Peyer's patch (tissue), 4 donors: ENCODE measurements at regions not wholly inside any gene's neighbourhood (a gene's known extent, or its start where the extent isn't known, plus 50 kb on each side); places are given as distances from the start of the nearest gene placed in this dataset.

Source experiments
- DNase-seq, 3 donors: peaks; one replicate each; pipeline ENCODE4 v3.0.0-alpha.2; 2017 to 2019
- H3K27ac ChIP-seq, 4 donors: fragments of 200-600 bp; sonication (generic); one replicate each; pipeline ENCODE4 v1.5.1; 2016 to 2019
- H3K27me3 ChIP-seq, 2 donors: fragments of 200-600 bp; sonication (generic); one replicate each; pipeline ENCODE4 v1.5.1; 2019
- H3K36me3 ChIP-seq, 3 donors: fragments of 200-600 bp; sonication (generic); one replicate each; pipeline ENCODE4 v1.5.1; 2016 to 2019
- H3K4me1 ChIP-seq, 4 donors: fragments of 200-600 bp; sonication (generic); one replicate each; pipeline ENCODE4 v1.5.1; 2016 to 2019
- H3K4me3 ChIP-seq, 4 donors: fragments of 200-600 bp; sonication (generic); 1 replicate in 3 of 4; 2 replicates in 1 of 4; pipeline ENCODE4 v1.5.1; 2016 to 2019; ENCODE audit warnings: mild to moderate bottlenecking in 1 of 4
- H3K9me3 ChIP-seq, 4 donors: fragments of 200-600 bp; sonication (generic); one replicate each; pipeline ENCODE4 v1.5.1; 2016 to 2019; ENCODE audit warnings: mild to moderate bottlenecking in 1 of 4
- POLR2A ChIP-seq, 2 donors: fragments of 450-650 bp; IDR thresholded peaks; one replicate each; pipeline ENCODE4 v1.5.1; 2017; ENCODE audit warnings: antibody characterized with exemption in 2 of 2, mild to moderate bottlenecking in 2 of 2, moderate library complexity in 2 of 2
- TF ChIP-seq, protein P1 (sequence below), 6 experiments: fragments of 450-650 bp in 4 of 6; fragments of 200-600 bp in 2 of 6; sonication (generic) in 1 of 6; IDR thresholded peaks; one replicate each; pipeline ENCODE4 v1.5.1; 2017 to 2019; ENCODE audit warnings: antibody characterized with exemption in 6 of 6, mild to moderate bottlenecking in 3 of 6, moderate library complexity in 1 of 6

GRCh38 chrX:45758319-45758718 is 557.6 kb upstream of the DIPK2B start:
- H3K27me3 ChIP-seq = no peaks in the 10 kb centered on the region
- DNase-seq = peak in 2 of 3 donors; percentile 47 to 70
- H3K27ac ChIP-seq = peak overlapping the region; percentile 62 to 73 (median 68)
- H3K9me3 ChIP-seq = no peaks in the 10 kb centered on the region
- peaks cover 0 to 4% (median 0%) of the 10 kb centered on the region in 4 donors for H3K4me1 ChIP-seq
- H3K4me3 ChIP-seq = no peak overlapping the region
- TF ChIP-seq, protein P1, sequence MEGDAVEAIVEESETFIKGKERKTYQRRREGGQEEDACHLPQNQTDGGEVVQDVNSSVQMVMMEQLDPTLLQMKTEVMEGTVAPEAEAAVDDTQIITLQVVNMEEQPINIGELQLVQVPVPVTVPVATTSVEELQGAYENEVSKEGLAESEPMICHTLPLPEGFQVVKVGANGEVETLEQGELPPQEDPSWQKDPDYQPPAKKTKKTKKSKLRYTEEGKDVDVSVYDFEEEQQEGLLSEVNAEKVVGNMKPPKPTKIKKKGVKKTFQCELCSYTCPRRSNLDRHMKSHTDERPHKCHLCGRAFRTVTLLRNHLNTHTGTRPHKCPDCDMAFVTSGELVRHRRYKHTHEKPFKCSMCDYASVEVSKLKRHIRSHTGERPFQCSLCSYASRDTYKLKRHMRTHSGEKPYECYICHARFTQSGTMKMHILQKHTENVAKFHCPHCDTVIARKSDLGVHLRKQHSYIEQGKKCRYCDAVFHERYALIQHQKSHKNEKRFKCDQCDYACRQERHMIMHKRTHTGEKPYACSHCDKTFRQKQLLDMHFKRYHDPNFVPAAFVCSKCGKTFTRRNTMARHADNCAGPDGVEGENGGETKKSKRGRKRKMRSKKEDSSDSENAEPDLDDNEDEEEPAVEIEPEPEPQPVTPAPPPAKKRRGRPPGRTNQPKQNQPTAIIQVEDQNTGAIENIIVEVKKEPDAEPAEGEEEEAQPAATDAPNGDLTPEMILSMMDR (IDR thresholded peaks at IDR 0.05) = no peak
- TF ChIP-seq POLR2A (IDR thresholded peaks at IDR 0.05) = no peak
- H3K36me3 ChIP-seq = no peaks in the 10 kb centered on the region

GRCh38 chrX:45757272-45757671 is 556.6 kb upstream of the DIPK2B start:
- Histone ChIP-seq H3K4me1 (peaks cover 0 to 4% (median 0%) of the 10 kb centered on the region in 4 donors), H3K27ac (no peak overlapping the region), H3K4me3 (no peak overlapping the region), H3K36me3 (no peaks in the 10 kb centered on the region), H3K9me3 (no peaks in the 10 kb centered on the region), H3K27me3 (no peaks in the 10 kb centered on the region)
- DNase-seq = no peak
- TF ChIP-seq, protein P1 (IDR thresholded peaks at IDR 0.05) = no peak
- TF ChIP-seq POLR2A (IDR thresholded peaks at IDR 0.05) = no peak

GRCh38 chrX:45756557-45756956 is 555.9 kb upstream of the DIPK2B start:
- H3K4me3 ChIP-seq = no peak overlapping the region
- no peaks in the 10 kb centered on the region for H3K9me3 ChIP-seq
- peaks cover 0 to 4% (median 0%) of the 10 kb centered on the region in 4 donors for H3K4me1 ChIP-seq
- no peaks in the 10 kb centered on the region for H3K36me3 ChIP-seq
- no peaks in the 10 kb centered on the region for H3K27me3 ChIP-seq
- no peak overlapping the region for H3K27ac ChIP-seq
- TF ChIP-seq, protein P1 (IDR thresholded peaks at IDR 0.05) = no peak
- TF ChIP-seq POLR2A (IDR thresholded peaks at IDR 0.05) = no peak
- DNase-seq = peak in 1 of 3 donors; percentile 34

DNA sequence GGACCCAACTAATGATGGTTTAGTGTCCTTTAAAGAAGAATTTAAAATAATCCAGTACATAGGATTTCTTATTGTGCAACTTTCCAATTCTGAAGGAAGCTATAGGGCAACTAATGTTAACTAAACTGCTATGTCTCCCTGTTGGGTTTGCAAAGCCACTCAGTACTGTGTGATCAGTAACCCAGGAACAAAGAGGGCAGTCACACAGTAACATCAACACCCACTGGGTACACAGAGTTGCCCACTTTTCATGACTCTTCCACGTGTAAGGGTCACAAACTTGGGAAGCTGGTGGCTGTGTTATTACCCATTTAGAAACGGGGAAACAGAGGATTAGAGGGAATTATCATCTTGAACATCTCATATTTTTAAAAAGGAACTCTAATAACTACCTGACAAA is 555.0 kb upstream of the DIPK2B start:
- H3K27me3 ChIP-seq = no peaks in the 10 kb centered on the region
- H3K9me3 ChIP-seq = no peaks in the 10 kb centered on the region
- no peak overlapping the region for H3K27ac ChIP-seq
- no peak for TF ChIP-seq POLR2A (IDR thresholded peaks at IDR 0.05)
- TF ChIP-seq, protein P1 (IDR thresholded peaks at IDR 0.05) = no peak
- peaks cover 0 to 4% (median 0%) of the 10 kb centered on the region in 4 donors for H3K4me1 ChIP-seq
- DNase-seq = no peak
- H3K4me3 ChIP-seq = no peak overlapping the region
- H3K36me3 ChIP-seq = no peaks in the 10 kb centered on the region

DNA sequence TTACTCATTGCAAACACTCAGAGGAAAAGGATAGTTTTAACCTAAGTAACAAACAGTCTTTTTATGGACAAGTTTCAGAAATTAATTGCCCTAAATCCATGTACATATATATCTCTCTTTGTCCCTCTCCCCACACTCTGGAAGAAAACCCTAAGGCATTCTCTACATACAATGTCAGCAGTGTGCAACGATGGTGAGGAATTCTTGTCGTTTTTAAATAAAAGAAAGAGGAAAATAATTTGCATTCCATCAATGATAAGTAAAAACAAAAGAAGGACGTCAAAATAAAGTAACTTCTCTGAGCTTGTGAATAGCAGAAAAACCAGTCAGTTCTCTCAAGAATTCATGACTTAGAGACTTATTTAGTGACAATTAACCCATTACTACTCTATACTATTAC is 550.5 kb upstream of the DIPK2B start:
- no peaks in the 10 kb centered on the region for H3K36me3 ChIP-seq
- DNase-seq = no peak
- H3K4me1 ChIP-seq = peaks cover 0 to 4% (median 0%) of the 10 kb centered on the region in 4 donors
- no peak overlapping the region for H3K27ac ChIP-seq
- H3K4me3 ChIP-seq = no peak overlapping the region
- no peak for TF ChIP-seq POLR2A (IDR thresholded peaks at IDR 0.05)
- TF ChIP-seq, protein P1 (IDR thresholded peaks at IDR 0.05) = no peak
- no peaks in the 10 kb centered on the region for H3K27me3 ChIP-seq
- no peaks in the 10 kb centered on the region for H3K9me3 ChIP-seq

DNA sequence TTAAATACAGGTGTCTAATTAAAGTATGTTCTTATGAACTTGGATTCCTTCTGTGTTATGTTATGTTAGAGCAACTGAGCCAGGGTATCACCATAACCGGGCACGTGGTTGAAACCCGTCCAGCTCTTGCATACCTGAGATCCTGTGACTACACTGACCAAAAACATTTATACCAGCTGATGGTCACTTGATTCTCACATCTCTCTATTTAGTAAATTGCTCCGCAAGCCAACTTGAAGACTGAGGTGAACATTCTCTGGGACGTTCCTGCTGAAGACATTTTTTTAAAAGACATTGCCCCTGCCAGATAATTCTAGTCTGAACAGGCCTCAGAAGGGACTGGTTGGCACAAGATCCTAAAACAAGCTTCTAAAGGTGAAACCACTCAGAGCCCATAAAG is 550.0 kb upstream of the DIPK2B start:
- no peaks in the 10 kb centered on the region for H3K27me3 ChIP-seq
- H3K4me1 ChIP-seq = peaks cover 0 to 4% (median 0%) of the 10 kb centered on the region in 4 donors
- peaks cover 0 to 4% (median 0%) of the 10 kb centered on the region in 3 donors for H3K36me3 ChIP-seq
- no peak overlapping the region for H3K27ac ChIP-seq
- H3K9me3 ChIP-seq = no peaks in the 10 kb centered on the region
- no peak overlapping the region for H3K4me3 ChIP-seq
- DNase-seq = no peak
- TF ChIP-seq, protein P1 (IDR thresholded peaks at IDR 0.05) = no peak
- TF ChIP-seq POLR2A (IDR thresholded peaks at IDR 0.05) = no peak
